ENCODE measurements at regions not wholly inside any gene's neighbourhood (a gene's known extent, or its start where the extent isn't known, plus 50 kb on each side); places are given as distances from the start of the nearest gene placed in this dataset.

DNA sequence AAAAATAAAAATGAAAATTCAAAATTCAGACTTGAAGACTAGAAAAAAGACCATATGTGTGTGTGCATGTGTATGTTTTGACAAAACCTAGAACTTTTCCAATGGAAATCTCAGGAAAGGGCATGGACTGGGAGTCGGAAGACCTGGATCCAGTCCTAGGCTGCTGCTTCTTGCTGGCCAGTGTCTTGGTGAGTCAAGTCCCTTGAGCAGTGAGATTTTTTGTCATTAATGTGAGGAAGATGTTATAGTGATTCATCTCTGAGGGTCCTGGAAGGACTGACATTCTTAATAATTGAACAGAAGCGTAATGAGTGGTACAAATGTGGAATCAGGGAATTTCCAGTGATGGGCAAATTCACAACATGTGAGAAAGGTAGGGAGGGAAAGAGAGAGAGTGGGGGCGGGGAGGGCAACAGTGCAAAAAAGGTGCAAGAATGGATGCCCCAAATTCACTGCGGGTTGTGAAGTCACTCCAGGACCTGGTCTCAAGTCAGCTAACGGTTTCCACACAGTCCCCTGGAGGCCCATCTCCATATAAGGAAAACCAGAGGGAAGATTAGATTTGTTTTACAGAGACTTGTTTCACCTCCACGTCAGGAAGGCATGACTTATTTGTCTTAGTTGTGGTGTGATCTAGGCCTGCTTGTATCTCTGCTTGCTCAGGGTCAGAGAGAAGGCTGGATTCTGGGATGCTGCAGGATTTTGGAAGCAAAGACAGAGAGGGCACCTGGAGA is 201.7 kb downstream of the BUB3 start:
- peaks cover 16% of the 10 kb centered on the region for H3K27me3 Mint-ChIP-seq

DNA sequence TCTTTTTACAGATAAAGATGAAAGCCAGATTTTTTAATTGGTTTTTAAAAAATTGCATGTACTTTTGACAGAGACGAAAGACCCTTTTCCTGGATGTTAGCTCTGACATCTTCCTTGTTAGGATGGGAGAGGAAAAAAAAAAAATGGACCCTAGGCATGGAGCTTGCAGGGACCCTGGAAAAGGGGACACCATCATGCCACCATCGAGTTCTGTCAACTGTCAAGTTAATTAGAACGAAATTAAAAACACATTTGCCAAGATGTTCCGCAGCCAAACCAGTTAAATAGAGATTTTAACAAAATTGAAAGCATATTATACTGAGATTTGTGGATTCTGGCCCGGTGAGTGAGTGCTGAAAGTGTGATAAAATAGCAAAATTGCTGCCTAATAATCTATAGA is 202.6 kb downstream of the BUB3 start:
- no peaks in the 10 kb centered on the region for H3K9me3 Mint-ChIP-seq
- DNase-seq (no peak), ATAC-seq (ENCODE audit: poor library complexity) (no peak)
- no peaks in the 10 kb centered on the region for H3K4me1 ChIP-seq (ENCODE audit: insufficient read depth, low read length)
- no peaks in the 10 kb centered on the region for H3K4me1 Mint-ChIP-seq (ENCODE audit: low read depth)
- ChIA-PET POLR2A (no interaction called here), CTCF (no interaction called here)
- H3K4me3 Mint-ChIP-seq: no peak overlapping the region
- no peaks in the 10 kb centered on the region for H3K36me3 Mint-ChIP-seq (ENCODE audit: low read depth)
- peaks cover 16% of the 10 kb centered on the region for H3K27me3 Mint-ChIP-seq
- H3K9me3 ChIP-seq (ENCODE audit: control insufficient read depth in 1 of 2, insufficient read depth in 1 of 2, low read length in 2 of 2): no peaks in the 10 kb centered on the region
- no peak overlapping the region for H3K27ac ChIP-seq (ENCODE audit: low read depth in 1 of 2, low read length in 2 of 2)
- no peak overlapping the region for H3K4me3 ChIP-seq (ENCODE audit: low read length)
- no peaks in the 10 kb centered on the region for H3K36me3 ChIP-seq (ENCODE audit: insufficient read depth, low read length)
- H3K27me3 ChIP-seq (ENCODE audit: control insufficient read depth in 1 of 2, insufficient read depth in 2 of 2, low read length in 2 of 2): peaks cover 6 to 7% of the 10 kb centered on the region in 2 experiments
- intact Hi-C loops (cut with DNase I, micrococcal nuclease): no loop called here
- TF ChIP-seq CTCF (IDR thresholded peaks at IDR 0.05): no peak
- H3K27ac Mint-ChIP-seq: no peak overlapping the region

More for the DNA sequence above, 201.7 kb downstream of the BUB3 start:
- ChIA-PET POLR2A (no interaction called here), CTCF (no interaction called here)
- H3K4me3 ChIP-seq (ENCODE audit: low read length): no peak overlapping the region
- TF ChIP-seq CTCF (IDR thresholded peaks at IDR 0.05): no peak
- no peak for DNase-seq
- Mint-ChIP-seq H3K4me3 (no peak overlapping the region), H3K27ac (no peak overlapping the region), H3K36me3 (ENCODE audit: low read depth) (no peaks in the 10 kb centered on the region), H3K9me3 (no peaks in the 10 kb centered on the region), H3K4me1 (ENCODE audit: low read depth) (no peaks in the 10 kb centered on the region)
- no peaks in the 10 kb centered on the region for H3K36me3 ChIP-seq (ENCODE audit: insufficient read depth, low read length)
- H3K27ac ChIP-seq (ENCODE audit: low read depth in 1 of 2, low read length in 2 of 2): no peak overlapping the region
- peaks cover 6 to 7% of the 10 kb centered on the region in 2 experiments for H3K27me3 ChIP-seq (ENCODE audit: control insufficient read depth in 1 of 2, insufficient read depth in 2 of 2, low read length in 2 of 2)
- intact Hi-C loops (cut with DNase I, micrococcal nuclease): no loop called here
- no peaks in the 10 kb centered on the region for H3K9me3 ChIP-seq (ENCODE audit: control insufficient read depth in 1 of 2, insufficient read depth in 1 of 2, low read length in 2 of 2)
- no peaks in the 10 kb centered on the region for H3K4me1 ChIP-seq (ENCODE audit: insufficient read depth, low read length)
- ATAC-seq (ENCODE audit: poor library complexity): no peak

DNA sequence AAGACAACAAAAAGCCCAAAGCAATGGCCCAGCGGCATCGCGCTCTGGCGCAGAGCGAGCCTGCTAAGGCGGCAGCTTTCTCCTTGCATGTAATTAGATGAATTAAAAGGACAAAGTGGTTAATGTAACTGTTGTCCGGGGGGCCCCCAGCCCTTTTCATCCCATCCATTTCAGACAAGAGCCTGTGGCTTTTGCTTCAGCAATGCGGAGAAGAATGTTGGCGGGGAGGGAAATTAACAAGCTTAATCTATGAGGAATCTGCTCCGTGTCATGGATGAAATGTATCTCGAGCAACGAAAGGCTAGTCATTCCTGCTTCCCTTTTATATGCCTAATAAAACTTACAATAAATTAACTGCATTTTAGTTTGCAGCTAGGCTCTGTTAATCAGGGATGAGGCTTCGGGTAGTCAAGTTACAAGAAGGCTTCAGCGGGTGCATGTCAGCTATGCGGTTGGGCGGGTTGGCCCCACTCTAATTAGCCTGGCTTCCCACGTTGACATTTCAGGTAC is 203.3 kb downstream of the BUB3 start:
- no peak overlapping the region for H3K4me3 Mint-ChIP-seq
- no peaks in the 10 kb centered on the region for H3K9me3 Mint-ChIP-seq
- ATAC-seq (ENCODE audit: poor library complexity) (no peak), DNase-seq (no peak)
- H3K27me3 ChIP-seq (ENCODE audit: control insufficient read depth in 1 of 2, insufficient read depth in 2 of 2, low read length in 2 of 2): peaks cover 6 to 7% of the 10 kb centered on the region in 2 experiments
- H3K27ac ChIP-seq (ENCODE audit: low read depth in 1 of 2, low read length in 2 of 2): no peak overlapping the region
- no peaks in the 10 kb centered on the region for H3K9me3 ChIP-seq (ENCODE audit: control insufficient read depth in 1 of 2, insufficient read depth in 1 of 2, low read length in 2 of 2)
- H3K36me3 ChIP-seq (ENCODE audit: insufficient read depth, low read length): no peaks in the 10 kb centered on the region
- no peaks in the 10 kb centered on the region for H3K4me1 Mint-ChIP-seq (ENCODE audit: low read depth)
- ChIA-PET CTCF (no interaction called here), POLR2A (no interaction called here)
- no peak overlapping the region for H3K27ac Mint-ChIP-seq
- no peaks in the 10 kb centered on the region for H3K36me3 Mint-ChIP-seq (ENCODE audit: low read depth)
- no peak overlapping the region for H3K4me3 ChIP-seq (ENCODE audit: low read length)
- intact Hi-C loops (cut with DNase I, micrococcal nuclease): no loop called here
- no peak for TF ChIP-seq CTCF (IDR thresholded peaks at IDR 0.05)
- H3K4me1 ChIP-seq (ENCODE audit: insufficient read depth, low read length): no peaks in the 10 kb centered on the region
- peaks cover 16% of the 10 kb centered on the region for H3K27me3 Mint-ChIP-seq
